Gastroesophageal sphincter (tissue), 3 donors: ENCODE measurements at regions not wholly inside any gene's neighbourhood (a gene's known extent, or its start where the extent isn't known, plus 50 kb on each side); places are given as distances from the start of the nearest gene placed in this dataset.

ENCODE experiments used
- CTCF ChIP-seq, 4 experiments: fragments of 200-600 bp in 2 of 4; fragments of 450-650 bp in 2 of 4; sonication (generic) in 1 of 4; IDR thresholded peaks; one replicate each; pipeline ENCODE4 v1.5.1; 2017 to 2019; ENCODE audit warnings: antibody characterized with exemption in 4 of 4, mild to moderate bottlenecking in 2 of 4, moderate library complexity in 2 of 4
- EP300 ChIP-seq: sonication (generic); formaldehyde crosslinking; IDR thresholded peaks from one replicate; pipeline ENCODE4 v1.6.1; 2017; ENCODE audit warnings: antibody characterized with exemption, mild to moderate bottlenecking
- POLR2A ChIP-seq, 2 donors: fragments of 450-650 bp; IDR thresholded peaks; one replicate each; pipeline ENCODE4 v1.6.1; 2017; ENCODE audit warnings: antibody characterized with exemption in 2 of 2, mild to moderate bottlenecking in 2 of 2, moderate library complexity in 1 of 2

- TF ChIP-seq CTCF (IDR thresholded peaks at IDR 0.05) (no peak), POLR2A (IDR thresholded peaks at IDR 0.05) (no peak), EP300 (no peak)
These were observed 130.2 kb upstream of the SULF2 start for GRCh38 chr20:47915495-47915894.
